ENCODE measurements at regions not wholly inside any gene's neighbourhood (a gene's known extent, or its start where the extent isn't known, plus 50 kb on each side); places are given as distances from the start of the nearest gene placed in this dataset.

DNA sequence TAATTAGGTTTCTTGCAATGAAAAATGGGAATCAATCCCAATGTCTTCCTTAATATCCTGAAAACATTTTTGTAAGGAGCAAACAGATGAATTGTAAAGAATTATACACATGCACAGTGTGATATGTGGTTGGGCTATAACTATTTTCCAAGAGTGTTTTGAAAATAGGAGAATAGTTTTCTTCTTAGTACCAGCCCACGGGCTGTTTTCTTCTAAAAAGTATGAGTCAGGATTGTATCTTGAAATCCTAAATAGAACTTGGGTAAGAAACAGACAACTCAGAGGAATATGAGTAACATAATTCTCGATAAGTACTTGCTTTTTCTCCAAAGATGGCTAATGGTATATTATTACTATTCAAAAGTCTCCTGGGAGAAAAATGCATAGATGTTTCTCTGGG lies 136.7 kb downstream of the MAGEC2 start:
- H3K27ac ChIP-seq (ENCODE audit: low read depth in 2 of 2, low read length in 1 of 2) = no peak overlapping the region
- 0% methylated on average over 2 of the region's 2 CpGs for WGBS (ENCODE audit: low lambda C conversion rate)
- H3F3A ChIP-seq (replicated peaks; ENCODE audit: insufficient read depth) = no peaks in the 10 kb centered on the region
- no peaks in the 10 kb centered on the region for H3K27me3 ChIP-seq (ENCODE audit: insufficient read depth)
- ChIA-PET POLR2A (no interaction called here), CTCF (no interaction called here)
- no peak for DNase-seq
- no peaks in the 10 kb centered on the region for H4K20me1 ChIP-seq (ENCODE audit: insufficient read depth)
- H3K36me3 ChIP-seq (replicated peaks in 1 of 2; ENCODE audit: control insufficient read depth in 1 of 2, insufficient read depth in 2 of 2, low read length in 1 of 2) = no peaks in the 10 kb centered on the region
- TF ChIP-seq TAF1 (IDR thresholded peaks at IDR 0.05; ENCODE audit: borderline replicate concordance, low read depth, low read length) (no peak), EZH2phosphoT487 (IDR thresholded peaks at IDR 0.05; ENCODE audit: borderline replicate concordance, low read depth) (no peak), RFX5 (IDR thresholded peaks at IDR 0.05; ENCODE audit: low read length) (no peak), REST (IDR thresholded peaks at IDR 0.05; ENCODE audit: low read depth, low read length) (no peak), TEAD4 (IDR thresholded peaks at IDR 0.05; ENCODE audit: borderline replicate concordance, insufficient read depth) (no peak), IRF3 (IDR thresholded peaks at IDR 0.05; ENCODE audit: low read depth, low read length) (no peak), NFIC (IDR thresholded peaks at IDR 0.05; ENCODE audit: borderline replicate concordance) (no peak), FOXM1 (IDR thresholded peaks at IDR 0.05; ENCODE audit: low read depth) (no peak), GABPA (IDR thresholded peaks at IDR 0.05; ENCODE audit: low read depth) (no peak), FOXJ3 (CRISPR knock-in tag; IDR thresholded peaks at IDR 0.05) (no peak), FOSL2 (IDR thresholded peaks at IDR 0.05; ENCODE audit: borderline replicate concordance, low read depth) (no peak), RCOR1 (IDR thresholded peaks at IDR 0.05; ENCODE audit: low read length) (no peak), RXRA (IDR thresholded peaks at IDR 0.05; ENCODE audit: borderline replicate concordance, low read depth) (no peak), YY1 (IDR thresholded peaks at IDR 0.05; ENCODE audit: low read depth) (no peak)
- TF ChIP-seq, protein P1, sequence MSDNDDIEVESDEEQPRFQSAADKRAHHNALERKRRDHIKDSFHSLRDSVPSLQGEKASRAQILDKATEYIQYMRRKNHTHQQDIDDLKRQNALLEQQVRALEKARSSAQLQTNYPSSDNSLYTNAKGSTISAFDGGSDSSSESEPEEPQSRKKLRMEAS (IDR thresholded peaks at IDR 0.05; ENCODE audit: low read depth) = no peak
- TF ChIP-seq, protein P2, sequence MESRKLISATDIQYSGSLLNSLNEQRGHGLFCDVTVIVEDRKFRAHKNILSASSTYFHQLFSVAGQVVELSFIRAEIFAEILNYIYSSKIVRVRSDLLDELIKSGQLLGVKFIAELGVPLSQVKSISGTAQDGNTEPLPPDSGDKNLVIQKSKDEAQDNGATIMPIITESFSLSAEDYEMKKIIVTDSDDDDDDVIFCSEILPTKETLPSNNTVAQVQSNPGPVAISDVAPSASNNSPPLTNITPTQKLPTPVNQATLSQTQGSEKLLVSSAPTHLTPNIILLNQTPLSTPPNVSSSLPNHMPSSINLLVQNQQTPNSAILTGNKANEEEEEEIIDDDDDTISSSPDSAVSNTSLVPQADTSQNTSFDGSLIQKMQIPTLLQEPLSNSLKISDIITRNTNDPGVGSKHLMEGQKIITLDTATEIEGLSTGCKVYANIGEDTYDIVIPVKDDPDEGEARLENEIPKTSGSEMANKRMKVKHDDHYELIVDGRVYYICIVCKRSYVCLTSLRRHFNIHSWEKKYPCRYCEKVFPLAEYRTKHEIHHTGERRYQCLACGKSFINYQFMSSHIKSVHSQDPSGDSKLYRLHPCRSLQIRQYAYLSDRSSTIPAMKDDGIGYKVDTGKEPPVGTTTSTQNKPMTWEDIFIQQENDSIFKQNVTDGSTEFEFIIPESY (IDR thresholded peaks at IDR 0.05; ENCODE audit: borderline replicate concordance, low read depth) = no peak
- TF ChIP-seq, protein P3, sequence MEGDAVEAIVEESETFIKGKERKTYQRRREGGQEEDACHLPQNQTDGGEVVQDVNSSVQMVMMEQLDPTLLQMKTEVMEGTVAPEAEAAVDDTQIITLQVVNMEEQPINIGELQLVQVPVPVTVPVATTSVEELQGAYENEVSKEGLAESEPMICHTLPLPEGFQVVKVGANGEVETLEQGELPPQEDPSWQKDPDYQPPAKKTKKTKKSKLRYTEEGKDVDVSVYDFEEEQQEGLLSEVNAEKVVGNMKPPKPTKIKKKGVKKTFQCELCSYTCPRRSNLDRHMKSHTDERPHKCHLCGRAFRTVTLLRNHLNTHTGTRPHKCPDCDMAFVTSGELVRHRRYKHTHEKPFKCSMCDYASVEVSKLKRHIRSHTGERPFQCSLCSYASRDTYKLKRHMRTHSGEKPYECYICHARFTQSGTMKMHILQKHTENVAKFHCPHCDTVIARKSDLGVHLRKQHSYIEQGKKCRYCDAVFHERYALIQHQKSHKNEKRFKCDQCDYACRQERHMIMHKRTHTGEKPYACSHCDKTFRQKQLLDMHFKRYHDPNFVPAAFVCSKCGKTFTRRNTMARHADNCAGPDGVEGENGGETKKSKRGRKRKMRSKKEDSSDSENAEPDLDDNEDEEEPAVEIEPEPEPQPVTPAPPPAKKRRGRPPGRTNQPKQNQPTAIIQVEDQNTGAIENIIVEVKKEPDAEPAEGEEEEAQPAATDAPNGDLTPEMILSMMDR (IDR thresholded peaks at IDR 0.05) = no peak
- TF ChIP-seq, protein P4, sequence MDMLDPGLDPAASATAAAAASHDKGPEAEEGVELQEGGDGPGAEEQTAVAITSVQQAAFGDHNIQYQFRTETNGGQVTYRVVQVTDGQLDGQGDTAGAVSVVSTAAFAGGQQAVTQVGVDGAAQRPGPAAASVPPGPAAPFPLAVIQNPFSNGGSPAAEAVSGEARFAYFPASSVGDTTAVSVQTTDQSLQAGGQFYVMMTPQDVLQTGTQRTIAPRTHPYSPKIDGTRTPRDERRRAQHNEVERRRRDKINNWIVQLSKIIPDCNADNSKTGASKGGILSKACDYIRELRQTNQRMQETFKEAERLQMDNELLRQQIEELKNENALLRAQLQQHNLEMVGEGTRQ (IDR thresholded peaks at IDR 0.05; ENCODE audit: borderline replicate concordance, low read depth, low read length) = no peak
- H2AFZ ChIP-seq (ENCODE audit: low read depth) = no peak overlapping the region
- H3K4me3 ChIP-seq (ENCODE audit: low read depth in 2 of 2, low read length in 1 of 2) = no peak overlapping the region
- no peak overlapping the region for H3K9ac ChIP-seq
- H3K79me2 ChIP-seq (ENCODE audit: insufficient read depth) = no peaks in the 10 kb centered on the region
- H3K4me2 ChIP-seq = no peak overlapping the region
- H3K4me1 ChIP-seq (ENCODE audit: control insufficient read depth in 1 of 2, insufficient read depth in 2 of 2, low read depth in 1 of 2, low read length in 1 of 2) = no peaks in the 10 kb centered on the region
- 0 out of 2 replicates have a peak, but pooled peaks cover 5% of the 10 kb centered on the region for H3K9me2 ChIP-seq
- H3K9me3 ChIP-seq = no peaks in the 10 kb centered on the region

All from SK-N-SH (cell line).